ENCODE measurements at regions not wholly inside any gene's neighbourhood (a gene's known extent, or its start where the extent isn't known, plus 50 kb on each side); places are given as distances from the start of the nearest gene placed in this dataset.

GRCh38 chrX:45274576-45274975 is 73.9 kb upstream of the DIPK2B start:
- no peak for DNase-seq (ENCODE audit: low spot score)
- H3K27ac ChIP-seq = no peak overlapping the region
- CTCF ChIA-PET = no interaction called here
- POLR2A ChIA-PET (ENCODE audit: low non-redundant PET) = no interaction called here
- TF ChIP-seq CTCF (conservative IDR thresholded peaks at IDR 0.05; ENCODE audit: low read depth) = no peak

DNA sequence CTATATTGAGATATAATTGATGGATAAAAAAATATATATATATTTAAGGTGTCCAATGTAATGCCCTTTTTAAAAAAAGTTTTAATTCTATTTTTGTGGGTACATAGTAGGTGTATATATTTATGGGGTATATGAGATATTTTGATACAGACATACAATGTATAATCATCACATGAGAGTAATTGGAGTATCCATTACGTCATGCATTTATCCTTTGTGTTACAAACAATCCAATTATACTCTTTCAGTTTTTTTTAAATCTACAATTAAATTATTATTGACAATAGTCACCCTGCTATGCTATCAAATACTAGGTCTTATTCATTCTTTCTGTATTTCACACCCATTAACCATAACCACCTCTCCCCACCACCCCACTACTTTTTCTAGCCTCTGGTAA is 66.3 kb upstream of the DIPK2B start:
- no peak for TF ChIP-seq CTCF (conservative IDR thresholded peaks at IDR 0.05; ENCODE audit: low read depth)
- POLR2A ChIA-PET (ENCODE audit: low non-redundant PET) = no interaction called here
- no peak overlapping the region for H3K27ac ChIP-seq
- no peak for DNase-seq (ENCODE audit: low spot score)
- CTCF ChIA-PET = no interaction called here

DNA sequence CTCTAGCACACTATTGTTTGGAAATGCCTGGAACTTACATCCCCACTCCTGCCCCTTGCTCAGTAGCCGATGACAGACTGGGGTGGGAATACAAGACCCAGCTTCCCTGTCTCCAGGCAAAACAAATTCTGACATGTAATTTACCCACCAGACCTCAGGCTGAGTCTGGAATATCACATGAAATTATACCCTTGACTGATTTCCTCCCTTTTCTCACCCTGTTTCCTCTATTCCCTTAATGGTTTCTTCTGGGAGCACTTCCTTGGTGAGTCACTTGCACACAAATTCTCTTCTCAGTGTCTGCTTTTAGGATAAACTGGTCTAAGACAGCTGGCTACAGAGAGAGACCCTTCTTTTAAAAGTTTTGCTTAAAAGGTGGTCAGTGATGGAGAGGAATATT is 65.8 kb upstream of the DIPK2B start:
- TF ChIP-seq CTCF (conservative IDR thresholded peaks at IDR 0.05; ENCODE audit: low read depth) = no peak
- CTCF ChIA-PET = no interaction called here
- H3K27ac ChIP-seq = no peak overlapping the region
- POLR2A ChIA-PET (ENCODE audit: low non-redundant PET) = no interaction called here
- no peak for DNase-seq (ENCODE audit: low spot score)

DNA sequence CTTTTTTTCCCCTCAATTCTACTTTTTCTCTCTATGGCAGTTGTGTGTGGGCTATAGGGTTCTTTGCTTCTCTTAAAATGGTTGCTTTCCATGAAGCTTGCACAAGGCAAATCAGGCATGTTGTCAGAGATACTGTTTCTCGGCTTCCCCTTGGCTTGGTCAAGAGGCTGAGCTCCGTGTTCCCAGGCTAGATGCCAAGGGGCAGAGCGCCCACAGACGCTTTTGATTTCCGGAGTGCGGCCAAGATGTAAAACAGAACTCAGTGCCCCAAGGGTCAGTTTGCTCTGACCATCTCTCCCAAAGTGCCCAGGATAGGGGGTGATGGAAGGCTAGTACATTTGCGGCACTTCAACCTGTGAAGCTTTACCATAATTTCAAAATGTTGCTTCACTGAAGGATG is 64.2 kb upstream of the DIPK2B start:
- no peak for TF ChIP-seq CTCF (conservative IDR thresholded peaks at IDR 0.05; ENCODE audit: low read depth)
- ChIA-PET POLR2A (ENCODE audit: low non-redundant PET) (no interaction called here), CTCF (interaction anchor here (0.6 kb wide), 1 partner anchor 175 kb away, joined by 4 read pairs; no protein-coding TSS in a partner anchor)
- H3K27ac ChIP-seq = no peak overlapping the region
- DNase-seq (ENCODE audit: low spot score) = no peak

- ChIA-PET POLR2A (ENCODE audit: low non-redundant PET) (no interaction called here), CTCF (no interaction called here)
- DNase-seq (ENCODE audit: low spot score) = no peak
- no peak for TF ChIP-seq CTCF (conservative IDR thresholded peaks at IDR 0.05; ENCODE audit: low read depth)
- H3K27ac ChIP-seq = no peak overlapping the region
These were observed 60.8 kb upstream of the DIPK2B start for GRCh38 chrX:45261471-45261870.

DNA sequence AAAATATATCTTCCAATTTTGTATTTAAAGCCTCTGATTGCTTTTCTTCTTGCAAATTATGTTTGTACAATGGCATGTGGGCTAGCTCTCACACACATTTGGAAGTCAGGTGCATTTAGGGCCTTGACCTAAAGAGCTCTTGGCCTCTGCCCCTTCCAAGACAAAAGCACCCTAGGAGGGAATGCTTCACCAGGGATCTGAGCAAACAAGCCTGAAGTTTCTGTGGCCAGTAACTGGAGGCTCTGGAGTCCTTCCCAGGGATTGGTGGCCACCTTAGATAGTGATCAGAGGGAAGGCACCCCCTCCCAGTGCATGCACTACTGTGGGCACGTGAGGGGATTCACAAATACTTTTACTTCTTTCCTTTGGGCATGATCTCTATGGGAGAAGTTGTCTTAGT is 60.3 kb upstream of the DIPK2B start:
- ChIA-PET CTCF (interaction anchor here (0.8 kb wide), 1 partner anchor 1812 kb away, joined by 3 read pairs; no protein-coding TSS in a partner anchor), POLR2A (ENCODE audit: low non-redundant PET) (no interaction called here)
- no peak for TF ChIP-seq CTCF (conservative IDR thresholded peaks at IDR 0.05; ENCODE audit: low read depth)
- DNase-seq (ENCODE audit: low spot score) = no peak
- H3K27ac ChIP-seq = no peak overlapping the region

Data from RWPE1 (cell line).